Panc1 (cell line): ENCODE measurements at regions not wholly inside any gene's neighbourhood (a gene's known extent, or its start where the extent isn't known, plus 50 kb on each side); places are given as distances from the start of the nearest gene placed in this dataset.

Source experiments
- ATAC-seq: fragments of 200-7000 bp; cut with Tn5 transposase; 2 replicates; pipeline ENCODE4 v1.9.1; 2020; ENCODE audit warnings: mild to moderate bottlenecking, moderate library complexity
- BruUV-seq: library from RNA; stranded (reverse); fragments of 400-500 nt; replicated peaks from 2 replicates; lab custom pipeline; 2021; lab: Mats Ljungman, UMichigan
- CTCF ChIA-PET: fragments of 300-600 bp; sonication (Branson Sonifier 250); formaldehyde crosslinking; loops from one replicate; lab custom pipeline; 2022; ENCODE audit warnings: antibody characterized with exemption; lab: Charles Lee
- POLR2A ChIA-PET: fragments of 300-600 bp; sonication (Branson Sonifier 250); formaldehyde crosslinking; loops from one replicate; lab custom pipeline; 2022; ENCODE audit warnings: antibody characterized with exemption; lab: Charles Lee
- DNase-seq: peaks from one replicate; pipeline ENCODE4 v3.0.0-alpha.2; 2010; ENCODE audit warnings: low read depth, low spot score
- H3K27ac ChIP-seq: 2 replicates; pipeline ENCODE4 v1.5.1; 2011; ENCODE audit warnings: mild to moderate bottlenecking, low read length, inconsistent platforms
- H3K27me3 ChIP-seq: fragments of 200-500 bp; sonication (Bioruptor generic); 2 replicates; pipeline ENCODE4 v1.6.0; 2014; ENCODE audit warnings: low read length, inconsistent platforms; ENCODE audit not compliant: control insufficient read depth, insufficient read depth
- H3K36me3 ChIP-seq: fragments of 200-500 bp; sonication (Bioruptor generic); 2 replicates; pipeline ENCODE4 v1.5.1; 2014; ENCODE audit warnings: inconsistent platforms, mild to moderate bottlenecking, low read length, moderate library complexity; ENCODE audit not compliant: control insufficient read depth, insufficient read depth
- H3K4me1 ChIP-seq: 2 replicates; pipeline ENCODE4 v1.5.1; 2011; ENCODE audit warnings: inconsistent platforms, mild to moderate bottlenecking, low read length, moderate library complexity; ENCODE audit not compliant: control insufficient read depth, insufficient read depth
- H3K4me3 ChIP-seq, 2 experiments: 2 replicates each; pipeline ENCODE4 v1.5.1; 2011 to 2012; ENCODE audit warnings: low read depth in 2 of 2, low read length in 2 of 2, mild to moderate bottlenecking in 2 of 2, inconsistent platforms in 1 of 2, moderate library complexity in 1 of 2
- H3K9me3 ChIP-seq: fragments of 200-500 bp; sonication (Bioruptor generic); 2 replicates; pipeline ENCODE4 v1.5.1; 2014; ENCODE audit warnings: low read depth, mild to moderate bottlenecking, inconsistent platforms, low read length, moderate library complexity; ENCODE audit not compliant: control insufficient read depth, insufficient read depth
- POLR2AphosphoS5 ChIP-seq: IDR thresholded peaks from 2 replicates; pipeline ENCODE4 v1.6.1; 2012; ENCODE audit warnings: mild to moderate bottlenecking, low read depth, low read length, moderate library complexity
- SIN3A ChIP-seq: IDR thresholded peaks from 2 replicates; pipeline ENCODE4 v1.6.1; 2012; ENCODE audit warnings: low read depth, mild to moderate bottlenecking, low read length, moderate library complexity, borderline replicate concordance; ENCODE audit not compliant: insufficient read depth
- TCF7L2 ChIP-seq: IDR thresholded peaks from 2 replicates; pipeline ENCODE4 v1.6.1; 2011; ENCODE audit warnings: mild to moderate bottlenecking, low read depth, low read length, inconsistent platforms
- in situ Hi-C: cut with HindIII; loops from 2 replicates; pipeline ENCODE4 v1.10.0; 2016; ENCODE audit warnings: low sequenced_read_pairs, low pct_unique_long_range_greater_than_20kb
- intact Hi-C: fragments of 100-400 bp; cut with micrococcal nuclease; formaldehyde crosslinking; loops from one replicate; pipeline ENCODE4 v1.10.0; 2022; ENCODE audit not compliant: unreplicated experiment
- TF ChIP-seq, protein P1 (sequence below), 2 experiments: IDR thresholded peaks; 2 replicates each; pipeline ENCODE4 v1.6.1; 2011 to 2012; ENCODE audit warnings: low read depth in 2 of 2, control low read depth in 1 of 2, low read length in 1 of 2, mild to moderate bottlenecking in 1 of 2, moderate library complexity in 1 of 2; ENCODE audit not compliant: insufficient read depth in 1 of 2
- TF ChIP-seq, protein P2 (sequence below): fragments of 450-650 bp; IDR thresholded peaks from 2 replicates; pipeline ENCODE4 v1.5.1; 2017; ENCODE audit warnings: mild to moderate bottlenecking

DNA sequence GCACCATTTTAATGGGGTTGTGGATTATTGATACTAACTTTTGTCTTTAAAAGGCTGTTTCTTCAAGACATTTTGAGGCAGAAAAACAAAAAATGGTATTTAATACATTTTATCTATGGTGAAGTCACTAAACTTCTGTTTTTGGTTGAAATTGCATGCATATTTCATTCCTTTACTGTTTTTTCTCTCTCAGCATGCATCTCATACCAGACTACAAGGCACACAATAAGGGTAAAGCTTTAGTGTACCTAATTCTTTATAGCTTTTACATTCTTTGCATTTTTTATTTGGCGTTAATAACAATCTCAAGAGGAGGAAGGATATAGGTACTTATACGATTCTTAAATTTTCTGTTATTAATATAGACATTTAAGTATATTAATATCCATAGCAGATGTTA lies 151.0 kb upstream of the DKK2 start:
- no peak for ATAC-seq
- intact Hi-C loops (loop anchor here (10.0 kb wide), 1 partner anchor 152 kb away; the partner anchor contains the start of gene DKK2), in situ Hi-C loops (no loop called here)
- no peaks in the 10 kb centered on the region for H3K36me3 ChIP-seq
- H3K27me3 ChIP-seq = no peaks in the 10 kb centered on the region
- BruUV-seq = no TSS peak
- no peak for DNase-seq
- TF ChIP-seq SIN3A = no peak
- no peak for TF ChIP-seq TCF7L2
- TF ChIP-seq, protein P1, sequence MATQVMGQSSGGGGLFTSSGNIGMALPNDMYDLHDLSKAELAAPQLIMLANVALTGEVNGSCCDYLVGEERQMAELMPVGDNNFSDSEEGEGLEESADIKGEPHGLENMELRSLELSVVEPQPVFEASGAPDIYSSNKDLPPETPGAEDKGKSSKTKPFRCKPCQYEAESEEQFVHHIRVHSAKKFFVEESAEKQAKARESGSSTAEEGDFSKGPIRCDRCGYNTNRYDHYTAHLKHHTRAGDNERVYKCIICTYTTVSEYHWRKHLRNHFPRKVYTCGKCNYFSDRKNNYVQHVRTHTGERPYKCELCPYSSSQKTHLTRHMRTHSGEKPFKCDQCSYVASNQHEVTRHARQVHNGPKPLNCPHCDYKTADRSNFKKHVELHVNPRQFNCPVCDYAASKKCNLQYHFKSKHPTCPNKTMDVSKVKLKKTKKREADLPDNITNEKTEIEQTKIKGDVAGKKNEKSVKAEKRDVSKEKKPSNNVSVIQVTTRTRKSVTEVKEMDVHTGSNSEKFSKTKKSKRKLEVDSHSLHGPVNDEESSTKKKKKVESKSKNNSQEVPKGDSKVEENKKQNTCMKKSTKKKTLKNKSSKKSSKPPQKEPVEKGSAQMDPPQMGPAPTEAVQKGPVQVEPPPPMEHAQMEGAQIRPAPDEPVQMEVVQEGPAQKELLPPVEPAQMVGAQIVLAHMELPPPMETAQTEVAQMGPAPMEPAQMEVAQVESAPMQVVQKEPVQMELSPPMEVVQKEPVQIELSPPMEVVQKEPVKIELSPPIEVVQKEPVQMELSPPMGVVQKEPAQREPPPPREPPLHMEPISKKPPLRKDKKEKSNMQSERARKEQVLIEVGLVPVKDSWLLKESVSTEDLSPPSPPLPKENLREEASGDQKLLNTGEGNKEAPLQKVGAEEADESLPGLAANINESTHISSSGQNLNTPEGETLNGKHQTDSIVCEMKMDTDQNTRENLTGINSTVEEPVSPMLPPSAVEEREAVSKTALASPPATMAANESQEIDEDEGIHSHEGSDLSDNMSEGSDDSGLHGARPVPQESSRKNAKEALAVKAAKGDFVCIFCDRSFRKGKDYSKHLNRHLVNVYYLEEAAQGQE (IDR thresholded peaks at IDR 0.05; ENCODE audit: insufficient read depth in 1 of 2, low read depth in 2 of 2, low read length in 1 of 2) = no peak
- TF ChIP-seq POLR2AphosphoS5 = no peak
- TF ChIP-seq, protein P2, sequence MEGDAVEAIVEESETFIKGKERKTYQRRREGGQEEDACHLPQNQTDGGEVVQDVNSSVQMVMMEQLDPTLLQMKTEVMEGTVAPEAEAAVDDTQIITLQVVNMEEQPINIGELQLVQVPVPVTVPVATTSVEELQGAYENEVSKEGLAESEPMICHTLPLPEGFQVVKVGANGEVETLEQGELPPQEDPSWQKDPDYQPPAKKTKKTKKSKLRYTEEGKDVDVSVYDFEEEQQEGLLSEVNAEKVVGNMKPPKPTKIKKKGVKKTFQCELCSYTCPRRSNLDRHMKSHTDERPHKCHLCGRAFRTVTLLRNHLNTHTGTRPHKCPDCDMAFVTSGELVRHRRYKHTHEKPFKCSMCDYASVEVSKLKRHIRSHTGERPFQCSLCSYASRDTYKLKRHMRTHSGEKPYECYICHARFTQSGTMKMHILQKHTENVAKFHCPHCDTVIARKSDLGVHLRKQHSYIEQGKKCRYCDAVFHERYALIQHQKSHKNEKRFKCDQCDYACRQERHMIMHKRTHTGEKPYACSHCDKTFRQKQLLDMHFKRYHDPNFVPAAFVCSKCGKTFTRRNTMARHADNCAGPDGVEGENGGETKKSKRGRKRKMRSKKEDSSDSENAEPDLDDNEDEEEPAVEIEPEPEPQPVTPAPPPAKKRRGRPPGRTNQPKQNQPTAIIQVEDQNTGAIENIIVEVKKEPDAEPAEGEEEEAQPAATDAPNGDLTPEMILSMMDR = no peak
- ChIA-PET POLR2A (no interaction called here), CTCF (no interaction called here)
- H3K4me1 ChIP-seq = no peaks in the 10 kb centered on the region
- no peak overlapping the region for H3K27ac ChIP-seq
- no peaks in the 10 kb centered on the region for H3K9me3 ChIP-seq
- no peak overlapping the region for H3K4me3 ChIP-seq

DNA sequence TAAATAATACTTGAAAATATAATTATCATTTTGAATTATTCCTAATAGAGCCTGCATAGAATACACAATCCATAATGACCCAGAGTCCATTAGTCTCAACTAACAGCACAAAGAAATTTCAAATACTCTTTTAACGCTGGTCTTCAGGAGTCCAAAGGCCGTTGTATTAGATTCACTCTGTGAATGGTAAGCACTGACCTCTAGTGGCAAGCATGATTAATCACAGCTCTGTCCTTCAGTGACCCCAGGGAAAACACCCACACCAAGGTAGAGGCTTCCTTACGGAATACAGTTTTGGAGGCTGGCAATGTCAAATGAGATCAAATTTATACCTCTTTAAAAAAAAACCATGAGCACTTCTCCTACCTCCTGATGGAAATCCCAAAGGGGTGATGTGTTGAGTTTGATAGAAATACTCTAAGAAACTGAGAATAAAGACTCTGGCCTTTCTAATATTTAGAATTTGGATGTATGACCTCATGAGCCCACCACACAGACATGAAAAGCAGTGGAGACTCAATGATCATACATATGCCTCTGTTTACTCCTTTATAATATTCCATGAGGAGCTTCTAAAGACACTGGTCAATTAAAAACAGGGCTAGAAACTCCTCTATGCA lies 147.2 kb upstream of the DKK2 start:
- H3K4me3 ChIP-seq = no peak overlapping the region
- POLR2A ChIA-PET = no interaction called here
- peak; percentile 24 for DNase-seq
- TF ChIP-seq SIN3A (no peak), TCF7L2 (no peak)
- TF ChIP-seq, protein P1 (IDR thresholded peaks at IDR 0.05; ENCODE audit: insufficient read depth in 1 of 2, low read depth in 2 of 2, low read length in 1 of 2) = no peak
- TF ChIP-seq, protein P2 = peak; percentile 82
- no peak overlapping the region for H3K27ac ChIP-seq
- no peaks in the 10 kb centered on the region for H3K9me3 ChIP-seq
- CTCF ChIA-PET = no interaction called here
- no peaks in the 10 kb centered on the region for H3K27me3 ChIP-seq
- intact Hi-C loops (loop anchor here (5.0 to 10.0 kb wide), 2 partner anchors 148 to 811 kb away; partner anchors contain the start of gene DKK2), in situ Hi-C loops (no loop called here)
- no peaks in the 10 kb centered on the region for H3K4me1 ChIP-seq
- BruUV-seq = no TSS peak
- peak; percentile 87 for ATAC-seq
- H3K36me3 ChIP-seq = no peaks in the 10 kb centered on the region
